GM18858 (cell line): ENCODE measurements at regions not wholly inside any gene's neighbourhood (a gene's known extent, or its start where the extent isn't known, plus 50 kb on each side); places are given as distances from the start of the nearest gene placed in this dataset.

ENCODE experiments used
- ATAC-seq: cut with Tn5 transposase; IDR thresholded peaks from one replicate; pipeline ENCODE4 v1.9.1; 2021; ENCODE audit not compliant: unreplicated experiment

- ATAC-seq: no peak
Measured at GRCh38 chr4:1543561-1543960, 137.3 kb upstream of the NKX1-1 start.

- no peak for ATAC-seq
Measured at GRCh38 chr4:1542516-1543320, 136.5 kb upstream of the NKX1-1 start.

- ATAC-seq: no peak
Measured at GRCh38 chr4:1542226-1542490, 135.9 kb upstream of the NKX1-1 start.

- ATAC-seq: no peak
Measured at GRCh38 chr4:1541449-1542225, 135.4 kb upstream of the NKX1-1 start.

GRCh38 chr4:1540601-1541375 is 134.5 kb upstream of the NKX1-1 start:
- no peak for ATAC-seq

GRCh38 chr4:1539859-1540600 is 133.8 kb upstream of the NKX1-1 start:
- ATAC-seq: no peak

- ATAC-seq: no peak
Measured at GRCh38 chr4:1538941-1539772, 132.9 kb upstream of the NKX1-1 start.

GRCh38 chr4:1538096-1538410 is 131.8 kb upstream of the NKX1-1 start:
- ATAC-seq: no peak

- no peak for ATAC-seq
Measured at GRCh38 chr4:1537410-1538095, 131.3 kb upstream of the NKX1-1 start.

GRCh38 chr4:1536579-1537409 is 130.6 kb upstream of the NKX1-1 start:
- no peak for ATAC-seq

- ATAC-seq: no peak
Measured at GRCh38 chr4:1535926-1536578, 129.8 kb upstream of the NKX1-1 start.

- ATAC-seq: no peak
Measured at GRCh38 chr4:1534876-1535526, 128.8 kb upstream of the NKX1-1 start.

- ATAC-seq: no peak
Measured at GRCh38 chr4:1534095-1534872, 128.0 kb upstream of the NKX1-1 start.

GRCh38 chr4:1533501-1534064 is 127.3 kb upstream of the NKX1-1 start:
- ATAC-seq: no peak

GRCh38 chr4:1532549-1533395 is 126.5 kb upstream of the NKX1-1 start:
- ATAC-seq: no peak
